HEK293 (cell line): ENCODE measurements at regions not wholly inside any gene's neighbourhood (a gene's known extent, or its start where the extent isn't known, plus 50 kb on each side); places are given as distances from the start of the nearest gene placed in this dataset.

Source experiments
- GLIS2 ChIP-seq: fragments of 450-650 bp; formaldehyde crosslinking; IDR thresholded peaks from 2 replicates; pipeline ENCODE4 v1.5.1; 2016; ENCODE audit warnings: missing biosample characterization, missing genetic modification characterization
- KLF1 ChIP-seq: fragments of 450-650 bp; formaldehyde crosslinking; IDR thresholded peaks from 2 replicates; pipeline ENCODE4 v1.5.1; 2016; ENCODE audit warnings: missing biosample characterization, missing genetic modification characterization
- ZNF350 ChIP-seq: fragments of 450-650 bp; formaldehyde crosslinking; IDR thresholded peaks from 2 replicates; pipeline ENCODE4 v1.5.0; 2017; ENCODE audit warnings: missing biosample characterization, mild to moderate bottlenecking, missing genetic modification characterization
- ZNF510 ChIP-seq: fragments of 450-650 bp; formaldehyde crosslinking; IDR thresholded peaks from 2 replicates; pipeline ENCODE4 v1.5.1; 2018; ENCODE audit warnings: mild to moderate bottlenecking, missing genetic modification characterization, missing biosample characterization; ENCODE audit not compliant: insufficient replicate concordance
- ZNF629 ChIP-seq: fragments of 450-650 bp; formaldehyde crosslinking; IDR thresholded peaks from 2 replicates; pipeline ENCODE4 v1.5.1; 2017; ENCODE audit warnings: missing biosample characterization, missing genetic modification characterization
- ZNF658 ChIP-seq: fragments of 450-650 bp; formaldehyde crosslinking; IDR thresholded peaks from 2 replicates; pipeline ENCODE4; 2016; ENCODE audit warnings: missing biosample characterization, missing genetic modification characterization
- ZNF701 ChIP-seq: fragments of 450-650 bp; formaldehyde crosslinking; IDR thresholded peaks from 2 replicates; pipeline ENCODE4 v1.5.1; 2016; ENCODE audit warnings: missing biosample characterization, missing genetic modification characterization
- ZNF792 ChIP-seq: fragments of 450-650 bp; formaldehyde crosslinking; IDR thresholded peaks from 2 replicates; pipeline ENCODE4 v1.5.1; 2016; ENCODE audit warnings: missing biosample characterization, missing genetic modification characterization
- TF ChIP-seq, protein P1 (sequence below): fragments of 450-650 bp; formaldehyde crosslinking; IDR thresholded peaks from 2 replicates; pipeline ENCODE4 v1.5.1; 2016; ENCODE audit warnings: missing biosample characterization, missing genetic modification characterization
- TF ChIP-seq, protein P2 (sequence below): fragments of 450-650 bp; formaldehyde crosslinking; IDR thresholded peaks from 2 replicates; pipeline ENCODE4 v1.5.1; 2017; ENCODE audit warnings: missing biosample characterization, missing genetic modification characterization
- TF ChIP-seq, protein P3 (sequence below): sonication (generic); formaldehyde crosslinking; IDR thresholded peaks from 2 replicates; pipeline ENCODE4 v1.8.1; 2022; ENCODE audit warnings: mild to moderate bottlenecking, moderate library complexity, missing genetic modification reagents

DNA sequence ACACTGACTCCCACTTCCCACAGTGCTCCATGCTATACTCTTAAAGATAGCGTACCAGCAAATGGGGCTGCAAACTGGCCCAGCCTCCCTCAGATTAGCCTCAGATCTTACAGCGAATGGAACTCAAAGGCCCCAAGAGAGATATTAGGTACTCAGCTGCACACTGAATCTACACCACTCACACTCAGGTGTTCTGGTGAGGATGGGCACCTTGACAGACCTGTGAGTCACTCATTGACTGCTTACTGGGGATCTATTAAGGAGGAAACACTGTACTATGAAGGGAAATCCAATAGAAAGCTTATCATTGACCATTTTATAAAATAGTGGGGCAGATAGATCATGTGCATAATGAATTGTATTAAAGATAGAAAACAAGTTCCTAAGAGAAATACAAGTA is 164.3 kb upstream of the ATP1B1 start:
- TF ChIP-seq, protein P1, sequence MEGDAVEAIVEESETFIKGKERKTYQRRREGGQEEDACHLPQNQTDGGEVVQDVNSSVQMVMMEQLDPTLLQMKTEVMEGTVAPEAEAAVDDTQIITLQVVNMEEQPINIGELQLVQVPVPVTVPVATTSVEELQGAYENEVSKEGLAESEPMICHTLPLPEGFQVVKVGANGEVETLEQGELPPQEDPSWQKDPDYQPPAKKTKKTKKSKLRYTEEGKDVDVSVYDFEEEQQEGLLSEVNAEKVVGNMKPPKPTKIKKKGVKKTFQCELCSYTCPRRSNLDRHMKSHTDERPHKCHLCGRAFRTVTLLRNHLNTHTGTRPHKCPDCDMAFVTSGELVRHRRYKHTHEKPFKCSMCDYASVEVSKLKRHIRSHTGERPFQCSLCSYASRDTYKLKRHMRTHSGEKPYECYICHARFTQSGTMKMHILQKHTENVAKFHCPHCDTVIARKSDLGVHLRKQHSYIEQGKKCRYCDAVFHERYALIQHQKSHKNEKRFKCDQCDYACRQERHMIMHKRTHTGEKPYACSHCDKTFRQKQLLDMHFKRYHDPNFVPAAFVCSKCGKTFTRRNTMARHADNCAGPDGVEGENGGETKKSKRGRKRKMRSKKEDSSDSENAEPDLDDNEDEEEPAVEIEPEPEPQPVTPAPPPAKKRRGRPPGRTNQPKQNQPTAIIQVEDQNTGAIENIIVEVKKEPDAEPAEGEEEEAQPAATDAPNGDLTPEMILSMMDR (tag by site-specific recombination) = no peak
- TF ChIP-seq ZNF658 (tag by site-specific recombination) (no peak), ZNF629 (tag by site-specific recombination) (no peak), ZNF792 (tag by site-specific recombination) (no peak), GLIS2 (tag by site-specific recombination) (no peak), ZNF701 (tag by site-specific recombination) (no peak), KLF1 (tag by site-specific recombination) (no peak), ZNF510 (tag by site-specific recombination) (no peak), ZNF350 (no peak)
- TF ChIP-seq, protein P2, sequence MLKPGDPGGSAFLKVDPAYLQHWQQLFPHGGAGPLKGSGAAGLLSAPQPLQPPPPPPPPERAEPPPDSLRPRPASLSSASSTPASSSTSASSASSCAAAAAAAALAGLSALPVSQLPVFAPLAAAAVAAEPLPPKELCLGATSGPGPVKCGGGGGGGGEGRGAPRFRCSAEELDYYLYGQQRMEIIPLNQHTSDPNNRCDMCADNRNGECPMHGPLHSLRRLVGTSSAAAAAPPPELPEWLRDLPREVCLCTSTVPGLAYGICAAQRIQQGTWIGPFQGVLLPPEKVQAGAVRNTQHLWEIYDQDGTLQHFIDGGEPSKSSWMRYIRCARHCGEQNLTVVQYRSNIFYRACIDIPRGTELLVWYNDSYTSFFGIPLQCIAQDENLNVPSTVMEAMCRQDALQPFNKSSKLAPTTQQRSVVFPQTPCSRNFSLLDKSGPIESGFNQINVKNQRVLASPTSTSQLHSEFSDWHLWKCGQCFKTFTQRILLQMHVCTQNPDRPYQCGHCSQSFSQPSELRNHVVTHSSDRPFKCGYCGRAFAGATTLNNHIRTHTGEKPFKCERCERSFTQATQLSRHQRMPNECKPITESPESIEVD (tag by site-specific recombination) = no peak
- TF ChIP-seq, protein P3, sequence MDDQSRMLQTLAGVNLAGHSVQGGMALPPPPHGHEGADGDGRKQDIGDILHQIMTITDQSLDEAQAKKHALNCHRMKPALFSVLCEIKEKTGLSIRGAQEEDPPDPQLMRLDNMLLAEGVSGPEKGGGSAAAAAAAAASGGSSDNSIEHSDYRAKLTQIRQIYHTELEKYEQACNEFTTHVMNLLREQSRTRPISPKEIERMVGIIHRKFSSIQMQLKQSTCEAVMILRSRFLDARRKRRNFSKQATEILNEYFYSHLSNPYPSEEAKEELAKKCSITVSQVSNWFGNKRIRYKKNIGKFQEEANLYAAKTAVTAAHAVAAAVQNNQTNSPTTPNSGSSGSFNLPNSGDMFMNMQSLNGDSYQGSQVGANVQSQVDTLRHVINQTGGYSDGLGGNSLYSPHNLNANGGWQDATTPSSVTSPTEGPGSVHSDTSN = no peak
